K562 (cell line): ENCODE measurements at regions not wholly inside any gene's neighbourhood (a gene's known extent, or its start where the extent isn't known, plus 50 kb on each side); places are given as distances from the start of the nearest gene placed in this dataset.

Source experiments
- ATAC-seq: fragments of 200-7000 bp; cut with Tn5 transposase; 3 replicates; pipeline ENCODE4 v1.9.1; 2020; ENCODE audit warnings: moderate library complexity
- BruUV-seq: library from RNA; stranded (reverse); fragments of 400-500 nt; replicated peaks from 2 replicates; lab custom pipeline; 2021; lab: Mats Ljungman, UMichigan
- CTCF ChIA-PET: fragments of 300-600 bp; formaldehyde crosslinking; extraction: SDS; loops from one replicate; lab custom pipeline; 2021; ENCODE audit warnings: low intra/inter-chr PET ratio; lab: Yijun Ruan, JAX
- POLR2A ChIA-PET: fragments of 300-600, 350-650 bp; sonication (Branson Sonifier 250); formaldehyde crosslinking; extraction: SDS; loops from one replicate; lab custom pipeline; 2021; ENCODE audit warnings: antibody characterized with exemption, inconsistent platforms; lab: Yijun Ruan, JAX
- DNase-seq, 4 experiments: peaks; one replicate each; pipeline versions ENCODE4 v3.0.0 to v3.0.0-alpha.2; 2011 to 2018; ENCODE audit warnings: low spot score in 3 of 4, mixed read lengths in 3 of 4; ENCODE audit errors: extremely low read depth in 1 of 4
- FAIRE-seq: peaks from 2 replicates; lab custom pipeline; 2011; peaks lifted over from hg19 to GRCh38; lab: Jason Lieb, UNC
- H2AFZ ChIP-seq: 2 replicates; pipeline ENCODE4 v1.6.0; 2011; ENCODE audit warnings: low read depth, low read length, control low read depth, inconsistent platforms
- H3K27ac ChIP-seq: fragments of 200-600 bp; 3 replicates; pipeline ENCODE4 v1.8.0; 2011; ENCODE audit warnings: low read depth, mild to moderate bottlenecking, control low read depth, inconsistent platforms, low read length, moderate library complexity, mixed read lengths; ENCODE audit errors: extremely low read depth
- H3K27me3 ChIP-seq, 2 experiments: fragments of 300-600 bp in 1 of 2; 2 replicates in 1 of 2; 3 replicates in 1 of 2; pipeline versions ENCODE4 v1.6.0 to v1.8.0; 2011; ENCODE audit warnings: inconsistent platforms in 2 of 2, low read length in 2 of 2, mild to moderate bottlenecking in 1 of 2, mixed read lengths in 1 of 2, moderate library complexity in 1 of 2; ENCODE audit not compliant: control insufficient read depth in 2 of 2, insufficient read depth in 2 of 2
- H3K36me3 ChIP-seq: fragments of 300-600 bp; 3 replicates; pipeline ENCODE4 v1.8.0; 2011; ENCODE audit warnings: mild to moderate bottlenecking, low read length, inconsistent platforms; ENCODE audit not compliant: control insufficient read depth, insufficient read depth
- H3K4me1 ChIP-seq, 2 experiments: fragments of 200-600 bp in 1 of 2; replicated peaks in 1 of 2; 2 replicates in 1 of 2; 3 replicates in 1 of 2; pipeline versions ENCODE4 v1.5.1 to v1.8.0; 2011; ENCODE audit warnings: inconsistent platforms in 2 of 2, low read length in 2 of 2, mild to moderate bottlenecking in 1 of 2, mixed read lengths in 1 of 2, moderate library complexity in 1 of 2; ENCODE audit not compliant: control insufficient read depth in 2 of 2, insufficient read depth in 2 of 2
- H3K4me2 ChIP-seq: 2 replicates; pipeline ENCODE4 v1.6.1; 2011; ENCODE audit warnings: low read length, control low read depth, inconsistent platforms, mixed read lengths; ENCODE audit not compliant: insufficient read depth
- H3K4me3 ChIP-seq: fragments of 200-600 bp; sonication (generic), shearing (Covaris generic); 2 replicates; pipeline ENCODE4 v1.5.1; 2016; ENCODE audit warnings: control low read depth, inconsistent platforms
- H3K79me2 ChIP-seq: fragments of 200-600 bp; 3 replicates; pipeline ENCODE4 v1.8.0; 2011; ENCODE audit warnings: low read length, inconsistent platforms; ENCODE audit not compliant: control insufficient read depth, insufficient read depth
- H3K9ac ChIP-seq, 2 experiments: 2 replicates each; pipeline versions ENCODE4 v1.6.0 to v1.6.1; 2011; ENCODE audit warnings: low read depth in 2 of 2, low read length in 2 of 2, control low read depth in 1 of 2, inconsistent platforms in 1 of 2, mild to moderate bottlenecking in 1 of 2, mixed read lengths in 1 of 2; ENCODE audit not compliant: insufficient read depth in 1 of 2
- H3K9me1 ChIP-seq: one replicate; pipeline ENCODE4 v1.6.0; 2011; ENCODE audit warnings: inconsistent platforms, mild to moderate bottlenecking, low read length, moderate library complexity; ENCODE audit not compliant: control insufficient read depth, insufficient read depth
- H3K9me3 ChIP-seq: replicated peaks from 2 replicates; pipeline ENCODE4 v1.5.1; 2011; ENCODE audit warnings: low read depth, low read length, inconsistent platforms; ENCODE audit not compliant: control insufficient read depth, insufficient read depth
- H4K20me1 ChIP-seq: replicated peaks from 2 replicates; pipeline ENCODE4 v1.6.1; 2011; ENCODE audit warnings: low read length, inconsistent platforms, mixed read lengths; ENCODE audit not compliant: control insufficient read depth, insufficient read depth
- C11orf30 ChIP-seq: fragments of 450-650 bp; IDR thresholded peaks from 2 replicates; pipeline ENCODE4 v1.6.1; 2016; ENCODE audit warnings: low read depth, mild to moderate bottlenecking
- CGGBP1 ChIP-seq: fragments of 250-450 bp; sonication (Bioruptor Pico); IDR thresholded peaks from 2 replicates; pipeline ENCODE4 v1.9.0; 2021; ENCODE audit warnings: mild to moderate bottlenecking
- FOXA1 ChIP-seq: fragments of 450-650 bp; IDR thresholded peaks from 2 replicates; pipeline ENCODE4 v1.6.1; 2016; ENCODE audit warnings: mild to moderate bottlenecking, borderline replicate concordance
- KHSRP ChIP-seq: fragments of 450-650 bp; IDR thresholded peaks from 2 replicates; pipeline ENCODE4 v1.6.1; 2017
- MEIS2 ChIP-seq: fragments of 450-650 bp; IDR thresholded peaks from 2 replicates; pipeline ENCODE4 v1.6.1; 2014; ENCODE audit warnings: mild to moderate bottlenecking; ENCODE audit not compliant: partially characterized antibody
- WGBS: fragments of 100-300 bp; shearing (Covaris generic); methylation state at CpG from one replicate; pipeline ENCODE4 v1.1.6; 2016; ENCODE audit warnings: low coverage, mixed read lengths; ENCODE audit not compliant: insufficient coverage; ENCODE audit errors: missing lambda C conversion rate; 5-methylcytosine and 5-hydroxymethylcytosine counted together
- in situ Hi-C: fragments of 300-500 bp; cut with MboI; formaldehyde crosslinking; loops from 4 replicates; pipeline ENCODE4 v1.15.0; 2018; ENCODE audit warnings: inconsistent platforms, mixed read lengths
- intact Hi-C: fragments of 100-400 bp; cut with micrococcal nuclease; formaldehyde crosslinking; loops from 2 replicates; pipeline ENCODE4 v1.14.2; 2022
- TF ChIP-seq, protein P1 (sequence below), 3 experiments: IDR thresholded peaks in 2 of 3; conservative IDR thresholded peaks in 1 of 3; 2 replicates each; pipeline ENCODE4 v1.5.1; 2011 to 2012; ENCODE audit warnings: low read length in 3 of 3, mild to moderate bottlenecking in 3 of 3, control low read depth in 2 of 3, improper control_type of control experiment in 1 of 3, inconsistent platforms in 1 of 3, low read depth in 1 of 3, mixed read lengths in 1 of 3, moderate library complexity in 1 of 3; ENCODE audit not compliant: insufficient read depth in 2 of 3

DNA sequence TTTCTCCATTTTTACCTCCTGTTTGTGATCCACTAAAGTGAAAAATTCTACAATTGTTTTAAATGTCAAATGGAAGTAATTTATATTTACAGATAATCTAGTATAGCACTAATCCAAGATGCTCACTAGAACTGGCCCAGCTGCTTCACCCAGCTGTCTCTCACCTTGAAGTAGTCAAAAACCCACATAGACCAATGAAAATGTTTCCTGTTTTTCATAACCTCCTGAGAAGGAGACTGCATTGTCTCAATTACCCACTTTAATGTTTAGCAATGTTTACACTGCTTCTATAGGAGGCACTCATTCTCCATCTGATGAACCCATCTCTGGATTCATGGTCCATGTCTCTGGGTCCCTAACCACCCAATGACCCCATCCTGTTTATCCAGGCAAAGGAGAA lies 56.1 kb upstream of the ADO start:
- H2AFZ ChIP-seq: no peak overlapping the region
- H4K20me1 ChIP-seq: no peaks in the 10 kb centered on the region; the same call in 1 of the 2 replicates
- H3K27me3 ChIP-seq: peaks cover under 1 to 12% of the 10 kb centered on the region in 2 experiments; a peak in 4 of 5 replicates
- H3K27ac ChIP-seq: no peak overlapping the region
- no peaks in the 10 kb centered on the region for H3K36me3 ChIP-seq
- no peak for DNase-seq
- ChIA-PET POLR2A (no interaction called here), CTCF (no interaction called here)
- TF ChIP-seq, protein P1, sequence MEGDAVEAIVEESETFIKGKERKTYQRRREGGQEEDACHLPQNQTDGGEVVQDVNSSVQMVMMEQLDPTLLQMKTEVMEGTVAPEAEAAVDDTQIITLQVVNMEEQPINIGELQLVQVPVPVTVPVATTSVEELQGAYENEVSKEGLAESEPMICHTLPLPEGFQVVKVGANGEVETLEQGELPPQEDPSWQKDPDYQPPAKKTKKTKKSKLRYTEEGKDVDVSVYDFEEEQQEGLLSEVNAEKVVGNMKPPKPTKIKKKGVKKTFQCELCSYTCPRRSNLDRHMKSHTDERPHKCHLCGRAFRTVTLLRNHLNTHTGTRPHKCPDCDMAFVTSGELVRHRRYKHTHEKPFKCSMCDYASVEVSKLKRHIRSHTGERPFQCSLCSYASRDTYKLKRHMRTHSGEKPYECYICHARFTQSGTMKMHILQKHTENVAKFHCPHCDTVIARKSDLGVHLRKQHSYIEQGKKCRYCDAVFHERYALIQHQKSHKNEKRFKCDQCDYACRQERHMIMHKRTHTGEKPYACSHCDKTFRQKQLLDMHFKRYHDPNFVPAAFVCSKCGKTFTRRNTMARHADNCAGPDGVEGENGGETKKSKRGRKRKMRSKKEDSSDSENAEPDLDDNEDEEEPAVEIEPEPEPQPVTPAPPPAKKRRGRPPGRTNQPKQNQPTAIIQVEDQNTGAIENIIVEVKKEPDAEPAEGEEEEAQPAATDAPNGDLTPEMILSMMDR (IDR thresholded peaks at IDR 0.05 in 2 of 3, conservative IDR thresholded peaks at IDR 0.05 in 1 of 3; ENCODE audit: insufficient read depth in 2 of 3, low read depth in 1 of 3, low read length in 3 of 3): 0 out of 6 replicates have a peak, but pooled peaks of 1 of the 3 experiments have one; percentile 18
- no peak for TF ChIP-seq MEIS2
- no peaks in the 10 kb centered on the region for H3K4me1 ChIP-seq
- no peak overlapping the region for H3K9ac ChIP-seq
- in situ Hi-C loops (no loop called here), intact Hi-C loops (no loop called here)
- no peak overlapping the region for H3K4me3 ChIP-seq
- no peak overlapping the region for H3K4me2 ChIP-seq
- no TSS peak for BruUV-seq
- FAIRE-seq: no peak
- no peaks in the 10 kb centered on the region for H3K9me1 ChIP-seq
- H3K79me2 ChIP-seq: no peaks in the 10 kb centered on the region
- ATAC-seq: no peak
- no peaks in the 10 kb centered on the region for H3K9me3 ChIP-seq

- whole genome bisulfite sequencing: 2% methylated on average over 5 of the region's 5 CpGs
- POLR2A ChIA-PET: interaction anchor here (0.9 to 1.3 kb wide), 2 partner anchors 9 to 21 kb away, joined by 4 to 5 read pairs; no protein-coding TSS in a partner anchor
- in situ Hi-C loops (no loop called here), intact Hi-C loops (no loop called here)
- BruUV-seq: no TSS peak
- no peaks in the 10 kb centered on the region for H3K9me3 ChIP-seq
- FAIRE-seq (no peak), DNase-seq (no peak), ATAC-seq (no peak)
- no peaks in the 10 kb centered on the region; the same call in 1 of the 2 replicates for H4K20me1 ChIP-seq
- H3K4me3 ChIP-seq: no peak overlapping the region
- peaks cover 0 to 9% of the 10 kb centered on the region in 2 experiments; a peak in 3 of 5 replicates for H3K27me3 ChIP-seq
- CTCF ChIA-PET: no interaction called here
- H3K36me3 ChIP-seq: no peaks in the 10 kb centered on the region
- no peaks in the 10 kb centered on the region for H3K9me1 ChIP-seq
- no peak overlapping the region for H3K9ac ChIP-seq
- no peak overlapping the region for H2AFZ ChIP-seq
- H3K79me2 ChIP-seq: no peaks in the 10 kb centered on the region
- TF ChIP-seq CGGBP1 (no peak), KHSRP (no peak), C11orf30 (no peak), FOXA1 (no peak)
- H3K27ac ChIP-seq: no peak overlapping the region
- H3K4me1 ChIP-seq: no peaks in the 10 kb centered on the region
- no peak overlapping the region for H3K4me2 ChIP-seq
These were observed 55.3 kb upstream of the ADO start for GRCh38 chr10:62749093-62749683.
